HepG2 (cell line): ENCODE measurements at regions not wholly inside any gene's neighbourhood (a gene's known extent, or its start where the extent isn't known, plus 50 kb on each side); places are given as distances from the start of the nearest gene placed in this dataset.

Source experiments
- ATAC-seq: fragments of 200-7000 bp; cut with Tn5 transposase; 3 replicates; pipeline ENCODE4 v1.9.1; 2020; ENCODE audit warnings: mild to moderate bottlenecking, moderate library complexity
- BruUV-seq: library from RNA; stranded (reverse); fragments of 400-500 nt; replicated peaks from 2 replicates; lab custom pipeline; 2021; lab: Mats Ljungman, UMichigan
- CTCF ChIA-PET: fragments of 300-600 bp; formaldehyde crosslinking; extraction: SDS; loops from one replicate; lab custom pipeline; 2021; ENCODE audit warnings: low total read pairs, inconsistent platforms, low intra/inter-chr PET ratio; lab: Yijun Ruan, JAX
- POLR2A ChIA-PET: fragments of 350-600 bp; sonication (Branson Sonifier 250); formaldehyde crosslinking; loops from one replicate; lab custom pipeline; 2020; ENCODE audit warnings: antibody characterized with exemption, inconsistent platforms; lab: Yijun Ruan, JAX
- DNase-seq: peaks from one replicate; pipeline ENCODE4 v3.0.0-alpha.2; 2015; ENCODE audit warnings: low spot score
- FAIRE-seq: peaks from 3 replicates; lab custom pipeline; 2011; peaks lifted over from hg19 to GRCh38; lab: Jason Lieb, UNC
- H2AFZ ChIP-seq: one replicate; pipeline ENCODE4 v1.6.1; 2011; ENCODE audit warnings: low read length, inconsistent platforms
- H3K27ac ChIP-seq: fragments of 300-600 bp; 3 replicates; pipeline ENCODE4 v1.8.0; 2011; ENCODE audit warnings: mixed run types, mild to moderate bottlenecking, mixed read lengths, low read length, inconsistent platforms; ENCODE audit not compliant: insufficient read depth; ENCODE audit errors: extremely low read length
- H3K27me3 ChIP-seq, 2 experiments: fragments of 200-600 bp in 1 of 2; 2 replicates in 1 of 2; 3 replicates in 1 of 2; pipeline versions ENCODE4 v1.6.0 to v1.8.0; 2011; ENCODE audit warnings: low read length in 2 of 2, mild to moderate bottlenecking in 2 of 2, moderate library complexity in 2 of 2, inconsistent platforms in 1 of 2; ENCODE audit not compliant: insufficient read depth in 2 of 2, control insufficient read depth in 1 of 2
- H3K36me3 ChIP-seq, 2 experiments: fragments of 200-600 bp in 1 of 2; replicated peaks in 1 of 2; 2 replicates in 1 of 2; 3 replicates in 1 of 2; pipeline versions ENCODE4 v1.5.1 to v1.8.0; 2011; ENCODE audit warnings: low read length in 2 of 2, inconsistent platforms in 1 of 2; ENCODE audit not compliant: insufficient read depth in 2 of 2, control insufficient read depth in 1 of 2
- H3K4me1 ChIP-seq: 2 replicates; pipeline ENCODE4 v1.5.1; 2012; ENCODE audit warnings: low read length, inconsistent platforms; ENCODE audit not compliant: insufficient read depth
- H3K4me2 ChIP-seq: 2 replicates; pipeline ENCODE4 v1.6.0; 2011; ENCODE audit warnings: low read depth, low read length, inconsistent platforms
- H3K4me3 ChIP-seq, 3 experiments: fragments of 200-600 bp in 1 of 3; sonication (generic), shearing (Covaris generic) in 1 of 3; replicated peaks in 1 of 3; 2 replicates each; pipeline ENCODE4 v1.5.1; 2011 to 2016; ENCODE audit warnings: low read length in 3 of 3, inconsistent platforms in 2 of 3, low read depth in 2 of 3, mild to moderate bottlenecking in 2 of 3, control low read depth in 1 of 3, mixed read lengths in 1 of 3; ENCODE audit not compliant: insufficient read depth in 1 of 3
- H3K79me2 ChIP-seq: one replicate; pipeline ENCODE4 v1.6.1; 2011; ENCODE audit warnings: low read length, inconsistent platforms; ENCODE audit not compliant: insufficient read depth
- H3K9ac ChIP-seq: 2 replicates; pipeline ENCODE4 v1.6.0; 2011; ENCODE audit warnings: mild to moderate bottlenecking, low read depth, low read length, inconsistent platforms; ENCODE audit not compliant: insufficient read depth
- H3K9me3 ChIP-seq: 2 replicates; pipeline ENCODE4 v1.5.1; 2012; ENCODE audit warnings: mild to moderate bottlenecking, low read length
- H4K20me1 ChIP-seq: 2 replicates; pipeline ENCODE4 v1.6.0; 2011; ENCODE audit warnings: inconsistent platforms, mild to moderate bottlenecking, low read length, moderate library complexity; ENCODE audit not compliant: insufficient read depth
- ARNTL ChIP-seq: sonication (generic); formaldehyde crosslinking; IDR thresholded peaks from 2 replicates; pipeline ENCODE4 v1.4.0; 2020; ENCODE audit warnings: mild to moderate bottlenecking, missing genetic modification reagents
- CREB3 ChIP-seq: sonication (generic); formaldehyde crosslinking; IDR thresholded peaks from 2 replicates; pipeline ENCODE4 v1.5.0; 2020; ENCODE audit warnings: missing genetic modification reagents
- HOMEZ ChIP-seq: IDR thresholded peaks from 2 replicates; pipeline ENCODE4 v1.6.1; 2016; ENCODE audit warnings: low read depth
- NCOR1 ChIP-seq: fragments of 200-600 bp; sonication (generic); IDR thresholded peaks from 2 replicates; pipeline ENCODE4 v1.7.0; 2017; ENCODE audit warnings: antibody characterized with exemption, low read length, borderline replicate concordance
- POLR2A ChIP-seq, 2 experiments: IDR thresholded peaks; 2 replicates each; pipeline ENCODE4 v1.6.1; 2011; ENCODE audit warnings: low read depth in 2 of 2, low read length in 2 of 2, mild to moderate bottlenecking in 1 of 2, moderate library complexity in 1 of 2; ENCODE audit not compliant: insufficient read depth in 1 of 2
- ZBTB40 ChIP-seq, 2 experiments: fragments of 450-650 bp in 1 of 2; sonication (generic) in 1 of 2; formaldehyde crosslinking in 1 of 2; IDR thresholded peaks; 2 replicates each; pipeline versions ENCODE4 v1.6.1 to v1.8.0; 2016 to 2022; ENCODE audit warnings: antibody characterized with exemption in 1 of 2, mild to moderate bottlenecking in 1 of 2, missing genetic modification reagents in 1 of 2
- ZNF143 ChIP-seq: sonication (generic); formaldehyde crosslinking; IDR thresholded peaks from 2 replicates; pipeline ENCODE4 v1.4.0; 2020; ENCODE audit warnings: missing genetic modification reagents
- ZNF644 ChIP-seq: IDR thresholded peaks from 2 replicates; pipeline ENCODE4 v1.6.1; 2016; ENCODE audit warnings: low read depth
- WGBS: methylation state at CpG from one replicate; pipeline ENCODE4 v1.1.6; 2017; ENCODE audit warnings: low lambda C conversion rate; 5-methylcytosine and 5-hydroxymethylcytosine counted together
- in situ Hi-C: cut with HindIII; loops from 2 replicates; pipeline ENCODE4 v1.10.0; 2017; ENCODE audit warnings: low pct_unique_long_range_greater_than_20kb; ENCODE audit not compliant: extremely low pct_ligation_motif_present
- intact Hi-C: fragments of 100-400 bp; cut with micrococcal nuclease; formaldehyde crosslinking; loops from one replicate; pipeline ENCODE4 v1.10.0; 2022; ENCODE audit not compliant: unreplicated experiment

GRCh38 chr10:108653531-108653930 is 1269.8 kb downstream of the XPNPEP1 start:
- no peak for DNase-seq
- no peak for ATAC-seq
- no peak overlapping the region for H3K4me3 ChIP-seq
- in situ Hi-C loops, result no loop called here
- FAIRE-seq, result no peak
- H3K27me3 ChIP-seq, result no peaks in the 10 kb centered on the region
- no peak overlapping the region for H3K27ac ChIP-seq
- H3K9ac ChIP-seq, result no peak overlapping the region
- TF ChIP-seq ZNF644 (CRISPR knock-in tag) (no peak), ZNF143 (CRISPR knock-in tag) (no peak), ARNTL (CRISPR knock-in tag) (no peak), ZBTB40 (IDR thresholded peaks at IDR 0.05) (no peak), ZBTB40 (CRISPR knock-in tag; IDR thresholded peaks at IDR 0.05) (no peak), CREB3 (no peak), POLR2A (IDR thresholded peaks at IDR 0.05; ENCODE audit: insufficient read depth in 1 of 2, low read depth in 2 of 2, low read length in 2 of 2) (no peak), HOMEZ (CRISPR knock-in tag) (no peak), NCOR1 (no peak)
- TF ChIP-seq, all 625 proteins: peak for 0
- Histone ChIP-seq H2AFZ (no peak overlapping the region), H3K79me2 (no peaks in the 10 kb centered on the region), H3K9me3 (peaks cover 29% of the 10 kb centered on the region), H3K4me2 (no peak overlapping the region), H4K20me1 (no peaks in the 10 kb centered on the region), H3K4me1 (no peaks in the 10 kb centered on the region), H3K36me3 (no peaks in the 10 kb centered on the region)
- intact Hi-C loops, result no loop called here
- no TSS peak for BruUV-seq
- POLR2A ChIA-PET, result no interaction called here
- WGBS, result 3% methylated on average over 6 of the region's 6 CpGs
- CTCF ChIA-PET, result no interaction called here
